GM12872 (cell line): ENCODE measurements at regions not wholly inside any gene's neighbourhood (a gene's known extent, or its start where the extent isn't known, plus 50 kb on each side); places are given as distances from the start of the nearest gene placed in this dataset.

ENCODE experiments used
- TF ChIP-seq, protein P1 (sequence below): IDR thresholded peaks from 3 replicates; pipeline ENCODE4 v1.5.1; 2011; ENCODE audit warnings: low read depth, mild to moderate bottlenecking, low read length, moderate library complexity; ENCODE audit not compliant: insufficient read depth

DNA sequence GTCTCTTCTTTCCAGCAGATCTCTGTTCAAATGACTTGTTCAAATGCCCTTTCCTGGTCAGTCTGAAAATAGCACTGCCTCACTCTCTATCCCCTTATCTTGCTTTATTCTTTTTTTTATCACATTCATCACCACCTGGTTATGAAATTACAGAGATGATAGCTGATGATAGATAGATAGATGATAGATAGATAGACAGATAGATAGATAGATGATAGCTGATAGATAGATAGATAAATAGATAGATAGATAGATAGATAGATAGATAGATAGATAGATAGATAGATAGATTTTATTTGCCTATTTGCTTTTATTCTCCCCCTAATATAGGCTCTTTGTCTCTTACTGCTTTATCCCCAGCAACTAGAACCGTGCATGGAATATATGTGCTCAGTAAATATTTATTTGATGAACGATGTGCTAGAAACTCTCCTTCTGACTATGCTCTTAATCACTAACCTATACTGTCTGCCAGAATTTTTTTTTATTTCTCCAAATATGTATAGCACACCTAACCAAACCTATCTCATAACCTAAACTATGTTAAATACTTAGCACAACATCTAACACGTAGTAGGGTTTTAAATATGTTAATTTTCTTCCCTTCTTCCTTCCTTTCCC lies 372.8 kb upstream of the DUSP10 start:
- TF ChIP-seq, protein P1, sequence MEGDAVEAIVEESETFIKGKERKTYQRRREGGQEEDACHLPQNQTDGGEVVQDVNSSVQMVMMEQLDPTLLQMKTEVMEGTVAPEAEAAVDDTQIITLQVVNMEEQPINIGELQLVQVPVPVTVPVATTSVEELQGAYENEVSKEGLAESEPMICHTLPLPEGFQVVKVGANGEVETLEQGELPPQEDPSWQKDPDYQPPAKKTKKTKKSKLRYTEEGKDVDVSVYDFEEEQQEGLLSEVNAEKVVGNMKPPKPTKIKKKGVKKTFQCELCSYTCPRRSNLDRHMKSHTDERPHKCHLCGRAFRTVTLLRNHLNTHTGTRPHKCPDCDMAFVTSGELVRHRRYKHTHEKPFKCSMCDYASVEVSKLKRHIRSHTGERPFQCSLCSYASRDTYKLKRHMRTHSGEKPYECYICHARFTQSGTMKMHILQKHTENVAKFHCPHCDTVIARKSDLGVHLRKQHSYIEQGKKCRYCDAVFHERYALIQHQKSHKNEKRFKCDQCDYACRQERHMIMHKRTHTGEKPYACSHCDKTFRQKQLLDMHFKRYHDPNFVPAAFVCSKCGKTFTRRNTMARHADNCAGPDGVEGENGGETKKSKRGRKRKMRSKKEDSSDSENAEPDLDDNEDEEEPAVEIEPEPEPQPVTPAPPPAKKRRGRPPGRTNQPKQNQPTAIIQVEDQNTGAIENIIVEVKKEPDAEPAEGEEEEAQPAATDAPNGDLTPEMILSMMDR, result no peak

DNA sequence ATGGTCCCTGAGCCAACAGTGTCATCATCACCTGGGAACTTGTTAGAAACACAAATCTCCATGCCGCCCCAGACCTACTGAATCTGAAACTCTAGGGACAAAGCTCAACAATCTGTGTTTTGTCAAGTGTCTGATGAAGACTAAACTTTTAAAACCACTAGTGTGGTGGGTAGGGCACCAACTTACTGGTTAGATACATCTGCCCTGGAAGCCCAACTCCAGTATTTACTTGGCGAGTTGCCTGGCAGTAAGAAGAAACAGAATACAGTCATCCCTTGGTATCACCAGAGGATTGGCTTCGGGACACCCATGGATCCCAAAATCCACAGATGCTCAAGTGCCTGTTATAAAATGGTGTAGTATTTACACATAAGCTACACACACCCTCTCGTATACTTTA lies 367.9 kb upstream of the DUSP10 start:
- TF ChIP-seq, protein P1, result no peak

DNA sequence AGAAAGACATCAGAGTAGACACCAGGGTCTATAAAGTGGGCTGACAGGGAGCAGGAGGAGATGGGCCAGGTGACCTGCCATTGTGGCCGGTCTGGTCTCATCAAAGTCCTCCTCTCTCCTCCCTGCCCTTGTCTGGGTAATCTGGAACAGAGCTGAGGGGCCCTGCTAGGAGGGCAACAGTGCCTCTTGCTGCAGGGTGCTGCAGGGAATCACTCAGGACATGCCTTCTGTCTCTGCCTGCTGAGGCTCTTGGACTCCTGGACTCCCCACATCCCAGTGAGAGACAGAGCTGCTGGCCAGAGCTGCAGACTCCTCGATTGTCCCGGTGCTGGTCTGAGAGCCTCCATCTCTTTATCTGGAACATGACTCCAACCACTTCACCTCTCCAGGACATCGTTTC lies 366.1 kb upstream of the DUSP10 start:
- TF ChIP-seq, protein P1, result no peak

DNA sequence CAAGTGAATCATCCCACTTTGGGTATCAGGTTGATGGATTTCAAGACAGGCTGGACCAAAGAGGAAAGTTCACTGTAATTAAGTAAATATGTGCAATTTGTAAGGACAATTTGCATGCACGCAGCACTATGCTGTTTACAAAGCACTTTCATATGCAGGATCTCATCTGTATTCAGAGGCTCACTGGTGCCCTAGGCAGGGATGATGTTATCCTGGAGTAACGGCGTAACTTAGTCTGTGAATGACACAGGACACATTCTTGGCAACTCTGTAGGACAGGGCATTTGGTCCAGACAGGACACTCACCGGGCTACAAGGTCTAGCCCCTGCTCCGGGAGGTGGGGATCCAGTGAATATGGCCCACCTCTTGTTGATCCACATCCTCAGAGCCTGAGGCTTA lies 365.4 kb upstream of the DUSP10 start:
- TF ChIP-seq, protein P1, result no peak

DNA sequence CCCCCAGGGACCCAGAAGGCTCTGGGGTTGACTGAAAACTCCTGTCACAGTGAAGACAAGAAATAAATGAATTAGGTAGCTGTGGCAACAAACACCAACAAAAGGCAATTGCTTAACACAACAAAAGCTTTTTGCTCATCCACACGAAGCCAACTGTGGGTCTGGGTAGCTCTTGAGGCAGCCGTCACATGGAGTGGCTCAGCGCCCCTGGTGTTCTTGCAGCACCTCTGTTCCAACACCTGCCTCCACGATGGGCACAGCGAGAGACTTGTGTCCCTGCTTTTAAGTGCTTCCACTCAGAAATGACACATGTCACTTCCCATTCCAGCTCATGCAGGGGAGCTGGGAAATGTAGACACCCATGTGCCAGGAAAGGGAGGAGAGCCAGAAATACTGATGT lies 364.5 kb upstream of the DUSP10 start:
- TF ChIP-seq, protein P1, result no peak

DNA sequence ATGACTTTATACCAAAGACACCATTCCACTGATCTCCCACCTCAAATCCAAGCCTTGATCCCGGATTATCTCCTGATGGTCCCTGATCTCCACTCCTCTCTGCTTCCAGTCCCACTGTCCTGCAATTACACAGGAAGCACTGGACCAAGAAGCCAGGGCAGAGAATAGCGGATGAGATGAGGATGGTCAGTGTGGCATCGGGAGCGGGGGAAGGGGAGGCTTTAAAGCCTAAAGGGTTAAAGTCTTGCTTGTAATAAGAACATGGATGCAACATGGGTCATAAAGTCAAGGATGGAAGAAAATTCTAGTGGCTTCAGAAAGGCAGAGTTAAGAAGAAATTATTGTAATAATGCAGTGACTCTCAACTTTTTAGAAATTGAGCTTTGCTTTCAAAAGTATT lies 364.0 kb upstream of the DUSP10 start:
- TF ChIP-seq, protein P1, result no peak

DNA sequence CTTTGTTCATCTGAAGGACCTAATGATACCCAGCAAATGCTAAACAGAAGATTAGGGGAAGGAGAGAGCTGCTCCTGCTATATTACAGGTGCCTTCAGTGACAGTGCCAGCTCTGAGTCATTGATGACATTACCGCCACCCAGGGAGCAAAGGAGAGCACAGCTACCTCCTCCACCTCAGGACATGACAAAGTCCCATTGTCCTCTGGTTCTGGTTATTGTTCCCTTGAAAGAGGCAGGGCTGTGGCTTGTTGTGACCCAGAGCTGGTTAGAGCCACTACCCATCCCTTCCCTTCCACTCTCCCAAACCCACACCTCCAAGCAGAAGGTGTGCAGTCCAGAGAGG lies 363.5 kb upstream of the DUSP10 start:
- TF ChIP-seq, protein P1, result no peak

DNA sequence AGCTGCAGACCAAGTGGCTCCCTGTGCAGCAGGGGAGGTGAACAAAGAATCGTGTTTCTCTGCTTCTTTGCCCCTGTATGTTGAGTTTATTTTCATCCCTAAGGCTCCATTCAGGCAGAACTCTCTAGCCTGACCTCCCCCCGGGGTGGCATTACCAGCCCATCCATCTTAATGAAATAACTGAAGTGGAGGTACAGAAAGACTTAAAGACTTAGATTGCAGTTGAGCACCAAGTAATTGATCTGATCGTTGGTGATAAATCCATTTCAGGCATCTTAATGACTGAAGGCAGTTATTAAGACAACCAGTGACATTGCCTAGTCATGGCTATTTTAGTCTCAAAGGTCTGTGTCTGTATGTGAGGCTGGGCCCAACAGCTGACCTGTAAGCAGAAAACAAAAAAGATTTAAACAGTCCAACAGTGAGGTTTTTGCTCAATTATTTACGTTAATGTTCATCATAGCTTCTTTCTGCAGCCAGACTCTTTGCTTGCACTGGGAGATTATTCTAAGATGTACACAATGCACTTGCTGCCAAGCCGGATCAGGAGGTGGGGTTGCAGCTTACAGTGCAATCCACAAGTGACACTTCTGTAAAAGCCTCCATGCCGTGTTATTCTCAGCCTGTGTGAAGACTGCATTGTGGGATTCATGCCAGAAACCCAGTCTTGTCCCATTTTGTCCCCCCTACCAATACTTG lies 363.0 kb upstream of the DUSP10 start:
- TF ChIP-seq, protein P1, result no peak
